NCI-H345 treated with DMSO at 0.1 percent for 48 hours (cell line): ENCODE measurements at regions not wholly inside any gene's neighbourhood (a gene's known extent, or its start where the extent isn't known, plus 50 kb on each side); places are given as distances from the start of the nearest gene placed in this dataset.

ENCODE experiments used
- DNase-seq: peaks from one replicate; lab custom pipeline; 2025; ENCODE audit not compliant: unreplicated experiment; lab: John Stamatoyannopoulos, UW

DNA sequence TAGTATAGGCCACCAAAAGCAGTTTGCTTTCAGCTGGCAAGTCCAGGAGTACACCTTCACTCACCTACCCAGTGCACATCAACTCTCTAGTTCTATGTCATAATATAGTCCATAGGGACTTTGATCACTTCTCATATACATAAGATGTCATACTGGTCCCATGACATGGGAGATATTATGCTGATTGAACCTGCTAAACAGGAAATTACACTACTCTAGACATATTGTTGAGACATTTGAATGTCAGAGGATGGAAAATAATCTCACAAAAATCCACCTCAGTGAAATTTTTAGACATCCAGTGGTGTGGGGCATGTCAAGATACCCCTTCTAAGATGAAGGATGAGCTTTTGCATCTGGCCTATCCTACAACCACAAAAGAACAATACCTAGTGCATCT, 322.5 kb downstream of the EN1 start:
- DNase-seq = no peak

DNA sequence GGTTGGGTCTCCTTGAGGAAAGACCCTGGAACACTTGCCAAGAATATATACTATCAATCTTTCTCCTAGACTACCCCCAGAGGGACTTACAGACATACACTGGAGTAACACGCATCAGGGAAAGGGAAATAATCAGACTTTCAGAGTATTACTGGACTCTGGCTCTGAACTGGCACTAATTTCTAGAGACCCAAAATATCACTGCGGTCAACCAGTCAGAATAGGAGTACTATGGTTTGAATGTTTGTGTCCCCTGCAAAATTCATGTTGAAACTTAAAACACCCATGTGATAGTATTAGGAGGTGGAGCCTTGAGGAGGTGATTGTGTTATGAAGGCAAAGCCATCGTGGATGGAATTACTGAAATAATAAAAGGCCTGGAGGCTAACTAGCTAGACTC, 323.7 kb downstream of the EN1 start:
- DNase-seq = no peak

DNA sequence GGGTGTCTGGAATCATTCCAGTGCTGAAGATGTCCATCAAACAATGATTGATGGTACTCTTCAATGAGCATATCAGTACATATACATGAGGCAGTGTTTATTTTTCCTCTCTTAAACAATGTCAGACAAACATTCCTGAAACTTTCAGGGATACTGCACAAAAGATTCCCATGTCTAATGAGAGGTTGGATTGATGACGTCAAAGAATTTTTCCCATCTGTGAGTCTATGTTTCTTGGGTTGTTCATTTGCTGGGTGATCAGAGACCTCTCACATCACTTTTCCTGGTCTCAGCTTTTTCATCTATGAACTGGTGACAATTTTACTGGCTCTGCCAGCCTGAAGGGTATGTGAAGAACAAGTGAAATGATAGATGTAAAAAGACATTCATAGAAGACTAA, 325.5 kb downstream of the EN1 start:
- no peak for DNase-seq

DNA sequence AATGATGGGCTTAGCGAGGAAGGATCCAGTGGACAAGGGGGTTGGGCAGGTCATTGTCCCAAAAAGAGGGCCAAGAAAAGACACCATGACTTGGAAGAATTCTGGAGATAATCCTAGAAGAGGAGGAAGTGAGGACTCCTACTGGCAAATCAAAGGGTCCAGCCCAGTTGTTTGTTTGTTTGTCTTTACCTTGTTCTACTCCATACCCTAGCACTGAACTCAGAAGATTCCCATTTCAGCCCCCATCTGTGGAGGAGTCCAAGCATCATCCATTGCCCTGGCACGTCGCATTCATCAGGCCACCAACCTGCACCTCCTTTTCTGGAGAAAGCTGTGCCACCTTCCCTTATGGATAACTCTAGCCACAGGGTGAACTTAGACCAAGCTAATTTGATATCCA, 326.2 kb downstream of the EN1 start:
- no peak for DNase-seq

DNA sequence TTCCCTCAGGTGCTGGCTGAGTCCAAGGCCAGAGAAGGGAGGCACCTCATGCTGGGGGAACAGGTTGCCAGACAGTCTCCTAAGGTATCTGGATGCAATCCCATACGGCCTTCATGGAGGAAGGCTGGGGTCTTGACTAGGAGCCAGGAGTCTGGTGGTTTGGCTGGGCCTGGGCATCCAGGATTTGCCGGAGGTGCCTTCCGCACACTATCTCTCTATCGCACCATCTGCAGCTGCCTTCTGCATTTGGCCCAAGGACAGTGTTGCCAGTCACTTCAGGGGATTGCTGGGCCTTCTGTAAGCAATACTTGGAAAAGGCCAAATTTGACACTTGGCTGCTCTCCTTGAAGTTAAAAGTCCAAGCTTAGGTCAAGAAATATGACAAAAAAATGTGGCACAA, 327.2 kb downstream of the EN1 start:
- no peak for DNase-seq

DNA sequence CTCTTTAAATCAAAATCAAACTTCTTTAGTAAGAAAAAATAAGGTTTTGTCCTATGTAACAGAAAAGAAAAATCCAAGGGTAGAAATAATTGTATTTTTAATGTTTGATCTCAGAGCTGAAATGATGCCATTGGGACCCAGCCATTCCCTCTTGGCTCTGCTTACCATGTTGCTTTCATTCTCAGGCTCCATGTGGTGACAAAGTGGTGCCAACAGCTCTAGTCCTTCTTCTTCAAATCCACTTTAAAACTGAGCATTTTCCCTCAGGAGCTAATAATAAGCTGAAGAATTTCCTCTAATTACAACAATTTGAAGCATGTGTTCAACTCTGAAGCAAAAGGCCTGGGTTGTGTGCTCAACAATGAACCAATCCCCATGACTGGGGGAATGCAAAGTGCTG, 327.9 kb downstream of the EN1 start:
- no peak for DNase-seq

DNA sequence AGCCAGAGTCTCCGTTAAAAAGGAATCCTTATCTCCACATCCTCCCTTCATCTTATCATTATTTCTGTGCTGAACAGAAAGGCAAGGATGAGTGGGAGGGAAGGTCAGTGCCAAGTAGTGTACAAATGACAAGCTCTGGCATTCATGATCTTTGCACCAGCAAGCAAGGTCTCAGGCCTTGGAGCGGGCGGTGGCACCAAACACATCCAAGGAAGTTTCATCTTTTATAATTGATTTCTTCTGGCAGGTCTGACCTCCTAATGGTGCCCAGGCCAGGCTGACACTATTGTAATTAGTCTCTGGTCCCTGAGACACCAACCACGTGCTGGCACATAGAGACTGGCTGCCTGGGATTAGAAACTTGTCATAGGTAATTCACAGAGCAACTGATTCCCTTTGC, 336.6 kb downstream of the EN1 start:
- DNase-seq = no peak

DNA sequence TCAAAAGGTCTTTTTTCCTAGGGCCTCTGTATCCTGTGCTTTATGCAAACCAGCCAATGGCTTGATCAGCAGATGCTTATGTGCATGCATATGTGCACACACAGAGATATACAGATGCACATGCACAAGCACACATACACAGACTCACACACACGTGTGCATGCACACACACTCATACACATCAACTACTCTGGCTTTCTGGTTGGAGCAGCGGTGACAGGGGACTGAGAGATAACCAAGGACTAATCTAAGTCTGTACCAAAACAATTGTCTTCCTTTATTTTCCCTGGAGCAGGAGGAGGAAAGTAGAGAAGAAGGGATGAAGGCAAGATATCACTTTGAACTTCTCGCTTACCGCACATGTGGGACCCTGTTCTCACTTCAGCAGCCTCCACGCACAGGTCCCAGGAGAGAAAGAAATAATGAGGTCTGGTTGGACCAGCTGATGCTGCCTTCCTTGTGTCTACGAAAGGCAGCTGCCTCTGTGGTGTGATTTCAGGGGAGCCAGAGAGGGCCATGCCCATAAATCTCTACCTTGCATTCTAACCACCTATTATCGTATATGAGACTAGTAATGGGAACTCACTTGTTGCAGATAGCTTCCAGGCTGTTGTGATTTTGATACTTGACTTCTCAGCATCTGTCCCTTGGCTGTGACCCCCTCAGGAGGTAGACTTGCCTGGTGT, 338.0 kb downstream of the EN1 start:
- DNase-seq = no peak

DNA sequence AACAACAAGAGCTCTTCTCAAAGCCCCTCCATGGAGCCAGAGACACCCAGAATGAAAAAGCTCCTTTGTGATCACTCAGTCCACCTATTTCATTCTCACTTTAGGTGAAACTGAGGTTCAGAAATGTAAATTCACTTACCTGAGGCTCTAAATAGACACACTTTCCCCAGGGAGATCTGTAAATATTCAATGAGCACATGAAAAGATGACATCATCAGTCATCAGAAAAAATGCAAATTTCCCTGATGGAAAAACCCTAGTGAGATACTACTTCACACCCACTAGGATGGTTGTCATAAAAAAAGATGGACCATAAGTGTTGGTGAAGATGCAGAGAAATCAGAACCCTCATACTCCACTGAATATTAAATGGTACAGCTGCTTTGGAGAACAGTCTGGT, 339.2 kb downstream of the EN1 start:
- no peak for DNase-seq

DNA sequence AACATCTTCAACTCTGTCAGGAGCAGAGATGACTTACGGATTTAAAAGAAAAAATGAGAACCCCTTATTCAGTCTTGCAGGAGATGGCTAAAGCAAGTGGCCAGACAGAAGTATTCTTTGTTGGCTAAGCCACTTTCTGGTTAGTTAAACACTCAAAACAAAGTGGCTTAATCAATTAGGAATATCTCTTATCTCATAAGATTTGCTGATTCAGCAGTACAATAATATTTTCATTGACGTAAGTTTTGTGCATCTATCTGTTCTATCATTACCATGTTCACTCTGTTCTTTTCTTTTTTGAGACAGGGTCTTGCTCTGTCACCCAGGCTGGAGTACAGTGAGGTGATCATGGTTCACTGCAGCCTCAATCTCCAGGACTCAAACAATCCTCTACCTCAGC, 342.0 kb downstream of the EN1 start:
- no peak for DNase-seq

DNA sequence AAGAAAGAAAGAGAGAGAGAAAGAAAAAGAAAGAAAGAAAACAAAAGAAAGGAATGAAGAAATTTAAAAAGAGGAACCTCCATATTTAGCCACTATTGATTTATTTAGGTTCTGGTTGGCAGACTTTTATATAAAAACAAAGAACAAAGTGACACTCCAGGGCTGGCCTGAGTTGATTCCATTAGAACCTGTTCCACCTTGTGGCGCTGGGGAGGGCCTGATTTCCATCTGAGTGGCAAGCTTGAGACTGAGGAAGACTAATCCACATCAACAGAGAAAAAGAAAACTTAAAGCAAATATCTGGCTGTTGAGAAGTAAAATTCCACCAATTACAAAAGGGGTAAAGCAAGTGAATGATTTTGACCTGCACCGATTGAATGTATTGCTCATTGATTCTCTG, 345.3 kb downstream of the EN1 start:
- DNase-seq = no peak

DNA sequence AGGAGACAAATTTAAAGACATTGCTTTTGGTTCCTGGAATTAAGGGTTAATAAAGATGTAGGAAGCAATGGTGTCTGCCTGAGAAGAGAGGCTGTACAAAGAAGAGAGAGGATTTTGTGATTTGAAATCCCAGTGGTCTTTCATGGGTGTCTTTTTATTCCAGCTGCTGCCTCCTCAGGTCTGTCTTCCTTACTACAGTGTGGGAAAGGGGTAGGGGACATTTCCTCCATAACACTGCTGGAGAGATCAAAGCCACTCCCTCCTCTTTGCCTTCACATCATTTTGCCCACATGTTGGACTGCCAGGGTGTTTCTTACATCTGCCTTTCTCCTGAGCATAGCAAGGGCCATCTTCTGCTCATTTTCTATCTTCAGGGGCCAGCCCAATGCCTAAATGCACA, 348.5 kb downstream of the EN1 start:
- no peak for DNase-seq

DNA sequence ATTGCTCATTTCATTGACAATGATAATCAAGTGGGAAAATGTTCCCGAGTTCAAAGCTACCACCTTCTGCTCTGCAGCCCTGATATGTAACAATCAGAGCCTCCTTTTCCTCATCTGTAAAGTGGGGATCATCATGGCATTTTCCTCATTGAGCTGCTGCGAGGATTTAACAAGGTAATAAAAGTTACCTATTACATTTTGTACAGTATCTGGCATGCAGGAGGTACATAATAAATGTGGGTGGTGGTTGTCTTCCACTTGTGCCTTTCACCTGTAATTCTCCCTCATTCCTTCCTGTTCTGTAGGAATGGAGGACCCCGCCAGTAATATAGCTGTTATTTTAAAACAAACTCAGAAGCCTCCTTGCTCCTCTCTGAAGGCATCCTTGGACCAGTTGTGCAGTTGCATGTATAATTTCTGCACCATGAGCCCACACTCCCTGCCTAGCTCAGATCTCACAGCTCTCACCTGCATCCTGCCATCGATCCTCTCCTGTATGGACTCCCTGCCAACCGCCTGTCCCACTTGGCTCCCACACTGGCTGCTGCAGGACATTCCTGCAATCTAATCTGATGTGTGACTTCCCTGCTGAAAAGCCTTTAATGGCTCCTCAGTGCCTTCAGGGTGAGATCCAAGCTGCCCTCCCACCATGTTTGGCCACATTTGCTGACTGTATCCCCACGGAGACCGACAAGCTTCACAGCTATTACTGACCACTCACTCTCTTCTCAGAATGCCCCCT, 350.4 kb downstream of the EN1 start:
- no peak for DNase-seq

DNA sequence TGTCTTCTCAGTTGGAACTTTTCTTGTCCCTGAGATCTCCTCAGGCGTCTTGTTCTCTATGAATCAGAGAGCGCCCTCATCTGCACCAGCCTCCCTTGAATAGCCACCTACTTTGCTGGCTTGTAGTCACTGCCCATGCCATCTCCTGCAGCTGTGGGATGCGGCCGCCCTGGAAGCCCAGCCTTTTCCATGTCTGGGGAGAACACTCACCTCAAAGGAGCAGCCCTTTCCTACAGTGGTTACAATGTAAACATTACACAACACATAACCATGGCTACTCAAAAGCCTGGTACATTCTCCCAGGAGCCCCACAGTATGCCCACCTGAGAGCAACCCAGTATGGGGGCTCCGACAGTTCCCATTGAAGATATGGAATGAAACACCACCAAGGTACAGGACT, 351.0 kb downstream of the EN1 start:
- DNase-seq = no peak

DNA sequence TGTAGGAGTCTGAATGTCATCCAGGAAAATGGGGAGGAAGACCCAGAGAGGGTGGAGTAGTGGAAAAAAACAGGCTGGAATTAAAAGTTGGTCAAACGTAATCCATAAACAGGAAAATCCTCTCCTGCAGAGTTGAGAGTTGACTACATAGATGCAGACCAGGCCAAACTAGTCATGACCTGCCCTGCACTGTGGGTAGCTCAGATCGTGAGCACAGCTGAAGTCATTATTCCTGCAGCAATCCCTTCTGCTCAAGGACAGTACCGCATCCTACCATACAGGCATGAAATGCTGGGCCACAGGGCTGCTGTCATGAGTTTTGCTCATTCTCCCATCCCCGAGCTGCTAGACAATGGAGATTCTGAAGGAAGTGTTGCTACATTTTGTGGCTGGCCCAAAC, 352.2 kb downstream of the EN1 start:
- no peak for DNase-seq

DNA sequence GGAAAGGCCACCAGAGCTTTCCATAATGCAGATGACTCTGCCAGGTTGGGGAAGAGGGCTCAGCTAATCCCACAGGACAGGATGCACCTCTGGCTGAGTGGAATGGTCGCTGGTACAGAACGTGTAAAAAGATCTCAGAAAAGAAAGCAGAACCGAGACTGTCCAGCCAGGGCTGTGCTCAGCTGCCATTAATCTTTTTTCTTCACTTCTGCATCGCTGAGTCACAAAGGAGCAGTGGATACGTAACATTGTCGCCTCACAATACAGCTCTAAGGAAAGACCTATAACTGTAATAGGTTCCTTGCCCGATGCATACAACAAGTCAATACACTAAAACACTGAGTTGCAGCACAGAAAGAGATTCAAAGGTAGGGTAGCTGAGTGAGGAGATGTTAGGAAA, 354.2 kb downstream of the EN1 start:
- DNase-seq = no peak

DNA sequence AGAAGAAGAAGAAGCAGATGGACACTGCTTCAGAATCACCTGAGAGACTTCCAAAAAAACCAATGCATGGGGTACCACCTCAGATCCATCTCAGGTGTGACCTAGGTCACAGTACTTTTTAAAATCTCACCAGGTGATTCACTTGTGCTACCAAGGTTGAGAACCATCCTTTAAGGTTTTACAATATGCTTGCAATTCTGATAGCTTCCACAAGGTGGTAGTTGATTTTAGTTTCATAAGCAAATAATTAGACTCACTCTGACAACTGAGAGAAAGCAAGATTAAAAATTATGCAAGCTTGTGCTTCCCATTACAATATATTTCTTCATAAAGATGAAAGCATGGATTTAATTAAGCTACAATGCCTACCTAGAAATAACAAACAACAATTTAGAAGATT, 355.1 kb downstream of the EN1 start:
- no peak for DNase-seq

DNA sequence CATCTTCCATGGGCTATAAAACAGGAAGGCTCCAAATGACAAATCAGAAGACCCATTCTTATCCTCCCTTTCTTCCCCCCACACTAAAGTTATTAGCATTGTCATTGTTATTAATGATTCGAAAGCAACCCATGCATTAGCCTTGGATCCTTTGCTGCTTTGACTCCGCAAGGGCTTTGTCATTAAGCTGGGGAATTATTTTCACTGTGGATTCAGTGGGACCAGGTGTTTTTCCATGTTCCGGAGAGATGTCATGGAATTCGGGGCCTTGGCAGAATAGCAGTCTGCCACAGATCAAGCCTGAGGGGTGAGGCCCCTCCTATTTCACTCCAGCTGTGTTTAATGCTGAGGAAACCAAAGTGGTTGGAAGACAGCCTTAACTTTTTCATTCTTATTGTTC, 357.1 kb downstream of the EN1 start:
- no peak for DNase-seq

DNA sequence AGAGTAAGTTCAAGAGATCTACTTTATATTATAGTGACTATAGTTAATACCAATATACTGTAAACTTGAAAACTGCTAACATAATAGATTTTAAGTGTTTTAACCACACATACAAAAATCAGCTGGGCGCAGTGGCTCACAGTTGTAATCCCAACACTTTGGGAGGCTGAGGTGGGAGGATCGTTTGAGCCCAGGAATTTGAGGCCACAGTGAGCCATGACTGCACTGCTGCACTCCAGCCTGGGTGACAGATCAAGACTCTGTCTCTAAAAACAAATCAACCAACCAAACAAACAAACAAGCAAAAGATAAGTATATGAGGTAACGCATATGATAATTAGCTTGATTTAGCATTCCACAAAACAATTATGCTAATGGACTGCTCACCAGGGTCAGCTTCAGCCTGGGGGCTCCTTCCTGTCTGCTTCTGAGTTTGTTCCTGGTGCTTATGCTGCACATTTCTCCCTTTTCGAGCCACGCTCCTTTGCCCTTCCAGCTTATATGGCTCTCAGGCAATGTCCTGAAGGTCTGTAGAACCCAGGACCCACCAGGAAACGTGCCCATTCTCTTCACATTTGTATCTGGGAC, 357.6 kb downstream of the EN1 start:
- DNase-seq = no peak

DNA sequence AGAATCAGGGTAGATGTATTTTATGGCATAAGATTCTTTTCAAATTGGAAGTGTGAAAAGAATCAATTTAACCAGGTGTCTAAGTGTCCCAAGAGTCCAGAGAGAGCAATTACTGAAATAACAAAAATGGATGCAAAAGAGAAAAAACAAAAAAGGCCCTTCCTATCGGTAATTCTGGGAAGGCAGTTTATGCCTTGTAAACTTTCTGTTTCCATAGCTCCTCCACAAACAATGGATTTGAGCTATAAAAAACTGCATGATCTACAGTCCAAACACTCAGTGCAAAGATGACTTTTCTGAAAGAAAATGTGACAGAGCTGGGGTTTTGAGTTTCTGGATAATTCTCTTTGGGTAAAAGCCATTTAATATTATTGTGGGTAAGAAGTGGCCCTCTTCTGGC, 366.1 kb downstream of the EN1 start:
- DNase-seq = no peak

DNA sequence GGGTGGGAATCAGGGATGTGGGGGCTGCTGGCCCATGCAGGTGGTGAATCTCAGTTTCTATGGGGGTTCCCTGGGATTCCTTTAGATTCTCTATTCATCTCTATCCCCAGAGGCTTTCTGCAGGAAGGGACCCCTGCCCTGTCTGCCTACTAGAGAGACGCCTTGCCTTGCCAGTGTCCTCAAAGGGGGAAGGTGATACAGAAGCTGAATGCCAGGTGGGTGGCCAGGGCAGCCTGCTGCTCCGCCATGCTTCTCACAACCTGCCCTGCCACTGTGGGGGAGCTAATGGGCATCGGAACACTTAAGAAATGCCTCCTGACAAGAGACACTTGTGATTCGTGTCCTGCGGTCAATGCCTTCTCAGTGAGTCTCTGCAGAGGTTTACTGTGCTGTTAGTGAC, 368.4 kb downstream of the EN1 start:
- DNase-seq = no peak

DNA sequence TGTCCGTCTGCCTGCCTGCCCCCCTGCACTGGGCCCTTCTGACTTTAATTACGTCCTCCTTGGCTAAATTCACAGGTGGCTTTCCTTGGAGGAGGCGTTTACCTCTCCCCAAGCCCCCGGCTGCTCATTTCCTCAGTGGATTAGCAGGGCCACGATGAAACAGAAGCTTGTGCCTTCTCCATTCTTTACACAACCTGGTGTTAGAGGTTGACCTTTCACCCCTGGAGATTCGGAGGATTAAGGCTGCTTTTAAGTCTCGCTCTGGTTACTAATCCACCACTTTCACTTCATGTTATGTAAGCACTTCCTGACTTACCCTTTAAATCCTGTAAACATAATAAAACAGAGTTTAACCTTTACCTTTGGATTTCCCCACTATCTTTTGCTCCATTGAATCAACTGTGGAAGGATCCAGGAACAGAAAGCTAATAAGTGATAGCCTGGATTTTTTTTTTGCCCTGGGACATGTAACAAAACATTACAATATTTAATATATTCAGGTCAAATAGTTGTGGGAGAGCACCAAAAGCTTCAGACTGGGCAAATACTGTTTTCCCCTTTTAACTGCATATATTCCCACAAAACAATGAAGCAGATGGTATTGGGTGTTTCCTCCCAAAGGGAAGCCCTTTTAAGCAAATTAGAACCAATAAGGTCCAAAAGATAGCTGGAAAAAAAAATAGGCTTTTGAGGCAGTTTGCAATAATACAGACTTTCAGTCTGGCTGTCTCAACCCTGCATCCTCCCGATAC, 370.2 kb downstream of the EN1 start:
- DNase-seq = no peak
